Caki2 (cell line): ENCODE measurements at regions not wholly inside any gene's neighbourhood (a gene's known extent, or its start where the extent isn't known, plus 50 kb on each side); places are given as distances from the start of the nearest gene placed in this dataset.

Experiments
- DNase-seq: peaks from one replicate; pipeline ENCODE4 v3.0.0-alpha.2; 2015; ENCODE audit warnings: low read depth
- in situ Hi-C: cut with HindIII; loops from 2 replicates; pipeline ENCODE4 v1.10.0; 2016; ENCODE audit warnings: low sequenced_read_pairs, low pct_unique_long_range_greater_than_20kb, mixed read lengths

GRCh38 chr20:60955706-60956105, 296.4 kb upstream of the CDH4 start:
- in situ Hi-C loops: no loop called here
- DNase-seq: no peak

DNA sequence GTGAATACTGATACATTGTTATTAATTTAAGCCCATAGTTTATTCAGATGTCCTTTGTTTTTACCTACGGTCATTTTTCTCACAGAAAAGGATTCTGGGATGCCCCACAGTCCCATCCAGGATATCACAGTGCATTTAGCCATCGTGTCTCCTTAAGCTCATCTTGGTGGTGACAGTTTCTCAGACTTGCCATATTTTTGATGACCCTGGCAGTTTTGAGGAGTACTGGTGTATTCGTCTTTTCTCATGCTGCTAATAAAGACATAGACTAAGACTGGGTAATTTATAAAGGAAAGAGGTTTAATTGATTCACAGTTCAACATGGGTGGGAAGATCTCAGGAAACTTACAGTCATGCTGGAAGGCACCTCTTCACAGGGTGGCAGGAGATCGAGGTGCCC, 295.9 kb upstream of the CDH4 start:
- in situ Hi-C loops: no loop called here

DNA sequence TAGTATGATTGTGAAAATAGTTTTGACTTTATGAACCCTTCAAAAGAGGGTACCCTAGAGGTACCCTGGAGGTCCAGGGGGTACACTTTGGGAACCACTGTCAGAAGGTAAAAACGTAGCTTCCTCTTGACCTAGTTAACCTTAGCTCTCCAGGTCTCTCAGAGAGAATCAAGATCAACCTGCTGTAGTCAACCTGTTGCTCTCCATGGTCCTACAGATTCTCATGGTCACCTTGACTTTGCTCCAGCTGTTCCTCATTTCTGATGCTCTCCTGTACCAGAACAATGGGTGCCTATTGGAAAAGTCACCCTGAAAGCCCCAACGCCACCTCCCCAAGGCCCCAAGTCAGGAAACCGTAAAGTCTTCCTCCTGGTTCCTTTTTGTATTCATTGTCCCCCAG, 294.4 kb upstream of the CDH4 start:
- no peak for DNase-seq
- in situ Hi-C loops: no loop called here

More for the DNA sequence above, 295.9 kb upstream of the CDH4 start:
- no peak for DNase-seq

- no peak for DNase-seq
- in situ Hi-C loops: no loop called here
Measured at GRCh38 chr20:60959971-60960370, 292.1 kb upstream of the CDH4 start.

GRCh38 chr20:60960500-60960899, 291.6 kb upstream of the CDH4 start:
- in situ Hi-C loops: no loop called here
- DNase-seq: no peak

GRCh38 chr20:60961551-60961950, 290.5 kb upstream of the CDH4 start:
- in situ Hi-C loops: no loop called here
- DNase-seq: no peak

DNA sequence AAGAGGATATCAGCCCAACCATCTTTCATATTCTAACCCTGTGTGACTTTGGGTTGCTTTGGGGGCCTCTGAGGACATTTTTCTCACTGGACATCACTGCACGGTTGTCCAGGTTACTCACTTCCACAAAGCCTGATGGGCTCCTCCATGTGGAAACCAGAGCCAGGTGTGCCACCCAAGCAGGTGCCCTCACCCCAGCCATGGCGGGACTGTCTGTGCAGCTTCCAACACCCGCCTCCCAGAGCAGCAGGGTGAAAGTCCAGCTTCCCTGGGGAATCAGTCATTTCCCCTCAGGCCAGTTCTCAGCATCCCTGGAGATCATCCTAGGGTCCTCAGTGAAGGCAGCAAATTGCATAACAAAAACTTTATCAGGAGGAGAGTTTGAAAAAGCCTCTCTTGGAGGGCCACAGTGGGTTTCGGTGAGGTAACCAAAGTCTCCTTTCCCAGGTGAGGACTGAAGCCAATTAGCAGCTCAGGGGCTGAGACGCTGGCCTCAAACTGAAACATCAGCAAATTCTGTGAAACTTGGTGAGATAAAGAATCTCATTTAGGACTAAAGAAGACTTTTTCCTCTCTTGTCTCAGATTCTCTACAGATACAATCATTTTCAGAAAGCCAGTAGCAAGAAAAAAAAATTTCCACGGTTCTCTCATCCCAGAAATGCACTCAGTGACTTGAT, 289.6 kb upstream of the CDH4 start:
- no peak for DNase-seq
- in situ Hi-C loops: no loop called here

GRCh38 chr20:60963146-60963545, 288.9 kb upstream of the CDH4 start:
- no peak for DNase-seq
- in situ Hi-C loops: no loop called here

GRCh38 chr20:60964911-60965310, 287.1 kb upstream of the CDH4 start:
- in situ Hi-C loops: no loop called here
- DNase-seq: no peak

- in situ Hi-C loops: no loop called here
- no peak for DNase-seq
Measured at GRCh38 chr20:60966031-60966430, 286.0 kb upstream of the CDH4 start.

GRCh38 chr20:60966766-60967165, 285.3 kb upstream of the CDH4 start:
- in situ Hi-C loops: no loop called here
- no peak for DNase-seq

DNA sequence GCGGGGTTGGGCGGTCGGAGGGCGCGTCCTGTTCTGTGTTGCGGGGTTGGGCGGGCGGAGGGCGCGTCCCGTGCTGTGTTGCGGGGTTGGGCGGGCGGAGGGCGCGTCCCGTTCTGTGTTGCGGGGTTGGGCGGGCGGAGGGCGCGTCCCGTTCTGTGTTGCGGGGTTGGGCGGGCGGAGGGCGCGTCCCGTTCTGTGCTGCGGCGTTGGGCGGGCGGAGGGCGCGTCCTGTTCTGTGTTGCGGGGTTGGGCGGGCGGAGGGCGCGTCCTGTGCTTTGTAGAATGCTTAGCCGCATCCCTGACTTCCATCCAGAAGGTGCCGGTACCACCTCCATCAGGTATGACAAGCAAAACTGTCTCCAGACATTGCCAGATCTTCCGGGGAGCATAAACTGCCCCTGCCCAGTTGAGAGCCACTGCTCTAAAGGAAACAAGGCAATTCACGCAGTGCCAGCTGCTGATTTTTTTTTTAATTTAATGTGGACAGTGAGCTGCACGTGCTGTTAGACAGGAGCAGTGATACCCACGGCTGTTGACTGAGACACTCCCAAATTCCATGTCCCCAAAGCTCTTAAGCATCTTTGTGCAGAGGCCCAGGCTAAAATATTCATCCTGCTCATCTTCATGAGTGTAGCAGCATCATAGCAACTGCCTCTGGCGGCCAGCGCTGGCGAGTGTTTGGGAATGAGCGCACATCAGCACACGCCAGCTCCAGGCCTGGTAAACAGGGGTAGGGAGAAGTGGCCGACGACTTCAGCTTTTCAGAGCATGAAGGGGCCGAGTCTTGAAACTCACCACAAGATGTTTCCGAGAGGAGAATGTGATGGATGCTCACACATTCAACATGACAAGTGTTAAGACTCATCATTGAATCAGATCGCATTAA, 284.4 kb upstream of the CDH4 start:
- in situ Hi-C loops: no loop called here
- DNase-seq: no peak

DNA sequence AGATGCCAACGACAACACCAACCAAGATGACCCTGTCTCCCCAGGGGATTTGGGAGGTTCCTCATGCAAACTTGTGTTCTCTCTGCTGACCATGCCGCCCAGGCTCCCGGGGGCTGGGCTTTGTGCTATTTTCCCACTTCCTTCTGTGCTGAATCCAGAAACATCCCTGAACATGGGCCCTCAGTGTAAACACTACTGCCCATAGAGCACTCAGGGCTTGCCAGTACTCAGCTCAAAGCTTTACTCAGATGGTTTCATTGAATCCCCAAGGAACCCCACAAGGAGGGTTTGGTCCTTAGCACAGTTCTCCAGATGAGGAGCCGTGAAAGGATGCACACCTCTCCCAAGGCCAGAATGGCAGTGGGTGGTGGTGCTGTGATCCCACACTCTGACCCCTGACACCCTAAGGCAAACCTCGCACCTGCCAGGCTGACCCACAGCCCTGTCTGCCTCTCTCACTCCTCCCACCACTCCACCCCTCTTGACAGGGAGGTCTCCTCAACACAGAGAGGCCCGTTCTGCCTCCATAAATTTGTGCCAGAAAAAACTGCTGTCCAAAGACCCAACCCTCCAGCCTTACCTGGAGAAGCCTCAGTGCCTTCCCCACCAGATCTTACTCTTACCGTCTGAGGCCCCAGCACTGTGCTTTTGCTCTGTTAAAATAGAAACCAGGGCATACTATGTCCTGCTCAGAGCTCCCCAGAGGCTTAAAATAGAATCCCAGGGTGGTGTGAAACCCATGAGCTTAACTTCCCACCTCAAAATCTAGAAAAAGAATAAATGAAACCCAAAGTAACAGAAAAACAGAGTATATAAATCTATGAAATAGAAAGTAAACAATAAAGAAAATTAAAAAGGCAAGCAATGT, 283.0 kb upstream of the CDH4 start:
- DNase-seq: no peak
- in situ Hi-C loops: no loop called here

DNA sequence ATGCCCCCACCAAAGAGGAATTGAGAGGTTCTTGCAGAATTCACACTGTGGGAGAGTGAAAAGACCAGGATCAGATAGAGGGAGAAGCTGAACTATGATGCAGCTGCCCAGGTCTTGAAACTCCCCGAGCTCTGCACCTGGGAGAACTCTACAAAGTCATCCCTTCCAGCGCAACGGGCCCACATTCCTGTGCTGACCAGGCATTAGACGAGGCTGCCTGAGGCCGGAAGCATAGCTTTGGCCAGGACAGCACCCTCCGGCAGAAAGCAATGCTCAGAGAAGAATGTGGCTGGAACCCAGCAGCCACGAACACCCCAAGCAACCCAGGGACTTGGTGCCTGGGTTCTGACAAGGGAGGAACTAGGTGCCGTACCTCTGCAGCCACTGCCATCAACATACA, 281.5 kb upstream of the CDH4 start:
- no peak for DNase-seq
- in situ Hi-C loops: no loop called here

GRCh38 chr20:60974022-60974421, 278.0 kb upstream of the CDH4 start:
- in situ Hi-C loops: no loop called here
- no peak for DNase-seq

- in situ Hi-C loops: no loop called here
- no peak for DNase-seq
Measured at GRCh38 chr20:60974441-60974945, 277.6 kb upstream of the CDH4 start.

DNA sequence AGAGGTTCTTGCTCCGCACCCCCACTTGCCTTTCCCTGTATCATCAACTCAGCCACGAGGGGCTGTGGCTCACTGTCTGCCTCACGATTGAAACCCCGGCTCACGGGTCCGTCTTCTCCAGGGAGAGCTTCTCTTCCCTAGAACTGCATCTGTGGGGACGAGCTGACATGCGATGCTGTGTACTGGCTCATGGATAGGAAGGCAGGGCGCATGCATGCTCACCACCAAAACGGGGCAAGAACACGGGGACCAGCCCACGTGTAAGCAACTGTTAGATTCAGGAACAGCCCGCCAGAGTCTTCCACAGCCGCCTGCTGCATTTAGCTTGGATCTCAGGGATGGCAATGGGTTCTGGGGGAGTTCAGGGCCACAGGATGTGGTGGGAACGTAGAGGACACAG, 275.9 kb upstream of the CDH4 start:
- in situ Hi-C loops: no loop called here
- DNase-seq: no peak

DNA sequence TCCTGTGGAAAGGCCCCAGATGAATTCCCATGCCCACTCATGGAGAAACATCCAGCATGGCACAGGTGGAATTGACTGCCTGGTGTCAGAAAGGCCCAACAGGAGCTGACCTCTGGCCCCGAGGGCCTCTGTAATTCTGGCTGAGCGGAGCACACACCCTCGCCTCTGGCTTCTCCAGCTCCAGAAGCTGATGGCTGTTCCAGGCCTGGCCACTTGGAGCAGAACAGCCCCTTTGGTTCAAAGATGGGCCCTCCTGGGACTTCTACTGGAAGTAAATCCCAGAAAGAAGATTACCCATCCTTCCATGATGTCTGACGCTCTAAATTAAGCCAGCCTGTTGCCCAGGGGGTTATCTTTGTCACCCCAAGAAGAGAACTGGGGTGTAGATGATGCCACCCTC, 275.1 kb upstream of the CDH4 start:
- in situ Hi-C loops: no loop called here

DNA sequence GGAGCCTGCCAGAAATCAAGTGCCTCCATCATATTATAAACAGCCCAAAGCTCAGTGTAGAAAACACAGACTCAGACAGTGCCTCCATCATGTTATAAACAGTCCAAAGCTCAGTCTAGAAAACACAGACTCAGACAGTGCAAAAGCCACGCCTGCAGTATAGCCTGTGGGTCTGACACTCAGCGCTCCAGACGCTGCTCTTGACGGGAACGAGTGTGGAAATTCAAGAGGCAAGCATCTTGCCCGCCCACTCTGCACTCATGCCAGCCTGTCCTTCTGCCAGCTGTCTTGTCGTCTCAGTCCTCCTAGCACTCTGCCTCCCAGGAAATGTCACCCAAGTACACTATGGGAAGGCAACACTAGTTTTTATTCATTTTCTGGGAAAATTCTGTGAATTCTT, 274.2 kb upstream of the CDH4 start:
- in situ Hi-C loops: no loop called here
- no peak for DNase-seq

More for the DNA sequence above, 275.1 kb upstream of the CDH4 start:
- DNase-seq: no peak
